IPS-18a (cell line): ENCODE measurements at regions not wholly inside any gene's neighbourhood (a gene's known extent, or its start where the extent isn't known, plus 50 kb on each side); places are given as distances from the start of the nearest gene placed in this dataset.

Experiments
- H3K27ac ChIP-seq: one replicate; pipeline ENCODE4 v1.5.1; 2013; ENCODE audit warnings: low read length
- H3K27me3 ChIP-seq: one replicate; pipeline ENCODE4 v1.6.1; 2013; ENCODE audit warnings: mild to moderate bottlenecking, low read length; ENCODE audit not compliant: control insufficient read depth, insufficient read depth
- H3K36me3 ChIP-seq: one replicate; pipeline ENCODE4 v1.6.1; 2013; ENCODE audit warnings: low read depth, low read length; ENCODE audit not compliant: control insufficient read depth
- H3K4me1 ChIP-seq: one replicate; pipeline ENCODE4 v1.6.1; 2013; ENCODE audit warnings: low read depth, low read length; ENCODE audit not compliant: control insufficient read depth
- H3K4me3 ChIP-seq: one replicate; pipeline ENCODE4 v1.5.1; 2013; ENCODE audit warnings: low read length
- H3K9ac ChIP-seq: one replicate; pipeline ENCODE4 v1.6.1; 2013; ENCODE audit warnings: mild to moderate bottlenecking, low read length, moderate library complexity
- H3K9me3 ChIP-seq: one replicate; pipeline ENCODE4 v1.6.1; 2013; ENCODE audit warnings: low read depth, low read length; ENCODE audit not compliant: control insufficient read depth

DNA sequence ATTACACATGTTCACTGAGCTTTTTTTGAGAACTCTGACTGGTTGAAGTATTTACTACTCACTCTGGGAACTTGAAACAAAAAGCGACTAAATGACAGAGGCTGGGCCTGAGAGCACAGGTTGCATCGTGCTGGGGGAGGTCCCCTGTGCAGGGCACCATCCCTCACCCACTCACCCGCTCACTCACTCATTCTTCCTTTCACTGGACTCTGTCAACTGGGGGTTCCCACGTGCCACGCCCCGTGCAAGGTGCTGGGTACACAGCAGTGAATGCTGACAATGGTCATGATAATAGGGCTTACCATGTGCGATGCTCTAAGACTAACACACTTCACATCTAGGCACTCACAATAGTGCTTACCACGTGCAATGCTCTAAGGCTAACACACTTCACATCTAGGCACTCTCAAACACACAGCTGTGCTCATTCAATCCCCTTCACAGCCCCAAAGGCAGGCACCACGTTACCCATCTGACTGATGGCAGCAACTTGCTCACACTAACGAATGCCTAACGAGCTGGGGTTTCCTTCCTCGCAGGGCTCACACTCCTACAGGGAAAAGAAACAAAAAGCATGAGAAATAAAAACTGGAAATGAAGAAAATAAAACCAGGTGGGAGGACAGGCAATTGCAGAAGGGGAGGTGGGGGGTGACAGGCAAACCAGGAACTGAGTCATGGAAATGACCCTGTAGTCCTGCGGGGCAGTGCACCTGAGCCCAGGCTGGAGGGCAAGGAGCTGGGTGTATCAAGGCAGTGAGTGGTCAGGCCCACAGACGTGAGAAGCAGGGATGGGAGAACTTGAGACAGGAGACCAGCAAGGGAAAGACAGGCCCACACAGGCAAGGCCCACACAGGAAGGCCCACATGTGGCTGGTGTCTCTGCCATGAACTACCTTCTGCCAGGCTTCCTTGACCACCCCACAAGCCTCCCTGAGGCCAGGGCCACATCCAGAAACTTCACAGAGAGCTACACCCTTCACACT is 147.0 kb upstream of the FAM20C start:
- no peaks in the 10 kb centered on the region for H3K36me3 ChIP-seq
- H3K9ac ChIP-seq = no peak overlapping the region
- H3K4me1 ChIP-seq = no peaks in the 10 kb centered on the region
- no peaks in the 10 kb centered on the region for H3K9me3 ChIP-seq
- no peaks in the 10 kb centered on the region for H3K27me3 ChIP-seq
- H3K4me3 ChIP-seq = no peak overlapping the region
- no peak overlapping the region for H3K27ac ChIP-seq

GRCh38 chr7:46123-46829 is 146.1 kb upstream of the FAM20C start:
- Histone ChIP-seq H3K27me3 (no peaks in the 10 kb centered on the region), H3K4me3 (no peak overlapping the region), H3K27ac (no peak overlapping the region), H3K9ac (no peak overlapping the region), H3K36me3 (no peaks in the 10 kb centered on the region), H3K9me3 (no peaks in the 10 kb centered on the region), H3K4me1 (no peaks in the 10 kb centered on the region)

GRCh38 chr7:46830-47140 is 145.6 kb upstream of the FAM20C start:
- no peak overlapping the region for H3K27ac ChIP-seq
- H3K36me3 ChIP-seq = no peaks in the 10 kb centered on the region
- H3K9me3 ChIP-seq = no peaks in the 10 kb centered on the region
- H3K27me3 ChIP-seq = no peaks in the 10 kb centered on the region
- no peaks in the 10 kb centered on the region for H3K4me1 ChIP-seq
- H3K9ac ChIP-seq = no peak overlapping the region
- no peak overlapping the region for H3K4me3 ChIP-seq

DNA sequence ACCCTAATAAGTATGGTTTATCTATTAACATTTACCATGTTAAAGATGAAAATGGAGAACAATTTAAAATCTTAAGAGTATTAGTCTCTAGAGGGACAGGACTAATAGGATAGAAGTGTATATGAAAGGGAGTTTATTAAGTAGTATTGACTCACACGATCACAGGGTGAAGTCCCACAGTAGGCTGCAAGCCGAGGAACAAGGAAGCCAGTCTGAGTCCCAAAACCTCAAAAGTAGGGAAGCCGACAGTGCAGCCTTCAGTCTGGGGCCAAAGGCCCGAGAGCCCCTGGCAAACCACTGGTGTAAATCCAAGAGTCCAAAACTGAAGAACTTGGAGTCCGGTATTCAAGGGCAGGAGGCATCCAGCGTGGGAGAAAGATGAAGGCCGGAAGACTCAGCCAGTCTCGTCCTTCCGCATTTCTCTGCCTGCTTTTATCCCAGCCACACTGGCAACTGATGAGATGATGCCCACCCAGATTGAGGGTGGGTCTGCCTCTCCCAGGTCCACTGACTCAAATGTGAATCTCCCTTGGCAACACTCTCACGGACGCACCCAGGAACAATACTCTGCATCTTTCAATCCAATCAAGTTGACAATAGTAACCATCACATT is 140.8 kb upstream of the FAM20C start:
- Histone ChIP-seq H3K4me1 (no peaks in the 10 kb centered on the region), H3K9me3 (no peaks in the 10 kb centered on the region), H3K27ac (no peak overlapping the region), H3K4me3 (no peak overlapping the region), H3K36me3 (no peaks in the 10 kb centered on the region), H3K9ac (no peak overlapping the region), H3K27me3 (no peaks in the 10 kb centered on the region)

DNA sequence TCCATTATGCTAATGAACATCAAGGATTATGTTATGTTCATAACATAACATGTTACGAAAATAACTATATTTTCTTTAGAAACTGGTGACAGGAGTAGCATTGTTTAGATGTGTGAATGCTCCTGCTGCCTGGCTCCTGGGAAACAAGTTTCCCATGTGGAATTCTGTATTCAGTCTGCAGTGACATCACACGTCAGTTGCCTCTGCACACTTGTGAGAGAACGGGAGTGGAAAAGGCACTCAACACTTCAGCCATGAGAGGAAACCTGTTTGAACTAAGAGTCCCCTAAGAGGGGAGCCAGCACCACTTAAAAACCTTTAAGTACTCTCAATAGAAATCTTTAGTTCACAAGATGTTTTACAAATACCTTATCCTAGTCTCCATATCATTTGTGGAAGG is 140.3 kb upstream of the FAM20C start:
- H3K27me3 ChIP-seq = no peaks in the 10 kb centered on the region
- no peak overlapping the region for H3K9ac ChIP-seq
- H3K36me3 ChIP-seq = no peaks in the 10 kb centered on the region
- H3K9me3 ChIP-seq = no peaks in the 10 kb centered on the region
- no peak overlapping the region for H3K27ac ChIP-seq
- H3K4me3 ChIP-seq = no peak overlapping the region
- no peaks in the 10 kb centered on the region for H3K4me1 ChIP-seq

- Histone ChIP-seq H3K27ac (no peak overlapping the region), H3K4me1 (peaks cover 3% of the 10 kb centered on the region), H3K36me3 (no peaks in the 10 kb centered on the region), H3K27me3 (no peaks in the 10 kb centered on the region), H3K4me3 (no peak overlapping the region), H3K9me3 (no peaks in the 10 kb centered on the region), H3K9ac (no peak overlapping the region)
These were observed 138.8 kb upstream of the FAM20C start for GRCh38 chr7:53531-53930.

DNA sequence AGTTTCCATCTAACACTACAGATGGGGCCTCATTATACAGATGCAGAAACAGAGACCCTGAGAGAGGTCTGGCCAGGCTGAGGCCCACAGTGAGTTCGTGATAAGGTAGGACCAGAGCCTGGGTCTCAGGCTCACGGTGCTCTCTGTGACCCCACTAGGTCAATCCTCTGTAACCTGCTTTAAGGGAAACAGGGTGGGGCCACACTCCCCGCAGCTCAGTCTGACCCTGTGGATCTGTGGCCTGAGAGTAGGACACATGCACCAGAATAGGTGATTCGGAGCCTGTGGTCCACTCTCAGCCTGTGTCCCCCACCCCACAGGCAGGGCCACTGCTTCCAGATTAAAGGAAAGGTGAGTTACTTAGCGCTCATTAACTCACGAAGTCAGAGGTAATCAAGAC is 137.8 kb upstream of the FAM20C start:
- Histone ChIP-seq H3K9ac (no peak overlapping the region), H3K4me3 (no peak overlapping the region), H3K4me1 (peaks cover 14% of the 10 kb centered on the region), H3K9me3 (no peaks in the 10 kb centered on the region), H3K27ac (no peak overlapping the region), H3K36me3 (no peaks in the 10 kb centered on the region), H3K27me3 (no peaks in the 10 kb centered on the region)

DNA sequence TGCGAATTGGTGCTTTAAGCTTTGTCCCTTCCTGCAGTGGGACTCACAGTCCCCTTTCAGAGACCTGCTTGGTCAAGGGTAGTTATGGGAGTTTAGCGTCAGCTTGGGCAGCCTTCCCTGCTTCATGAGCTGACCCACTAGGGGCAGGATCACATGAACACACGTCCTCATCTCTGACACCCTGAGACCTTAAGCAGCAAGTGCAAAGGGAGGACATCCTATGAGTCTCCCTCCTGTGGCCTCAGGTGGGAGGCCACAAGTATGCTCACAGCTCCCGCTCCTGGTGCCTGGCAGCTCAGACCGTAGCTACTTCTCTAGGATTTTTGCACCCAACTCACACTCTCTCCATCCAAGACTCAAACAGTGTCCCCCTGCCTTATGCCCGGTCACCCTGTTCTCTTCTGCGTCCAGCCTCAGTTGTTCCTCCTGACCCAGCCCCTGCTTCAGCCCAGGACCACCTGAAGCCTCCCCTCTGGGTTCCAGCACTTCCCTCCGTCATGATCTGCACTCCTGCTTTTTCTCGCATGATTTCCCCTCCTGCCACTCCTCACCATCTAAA is 136.6 kb upstream of the FAM20C start:
- no peak overlapping the region for H3K4me3 ChIP-seq
- no peaks in the 10 kb centered on the region for H3K9me3 ChIP-seq
- H3K4me1 ChIP-seq = peaks cover 19% of the 10 kb centered on the region
- H3K9ac ChIP-seq = no peak overlapping the region
- H3K36me3 ChIP-seq = no peaks in the 10 kb centered on the region
- no peak overlapping the region for H3K27ac ChIP-seq
- no peaks in the 10 kb centered on the region for H3K27me3 ChIP-seq

- Histone ChIP-seq H3K9me3 (no peaks in the 10 kb centered on the region), H3K27me3 (no peaks in the 10 kb centered on the region), H3K36me3 (no peaks in the 10 kb centered on the region), H3K4me1 (peaks cover 19% of the 10 kb centered on the region), H3K4me3 (no peak overlapping the region), H3K27ac (no peak overlapping the region), H3K9ac (no peak overlapping the region)
These were observed 136.0 kb upstream of the FAM20C start for GRCh38 chr7:56291-56913.

GRCh38 chr7:57071-57470 is 135.3 kb upstream of the FAM20C start:
- Histone ChIP-seq H3K27me3 (no peaks in the 10 kb centered on the region), H3K27ac (no peak overlapping the region), H3K4me1 (peaks cover 19% of the 10 kb centered on the region), H3K9ac (no peak overlapping the region), H3K9me3 (no peaks in the 10 kb centered on the region), H3K36me3 (no peaks in the 10 kb centered on the region), H3K4me3 (no peak overlapping the region)
